ENCODE measurements at regions not wholly inside any gene's neighbourhood (a gene's known extent, or its start where the extent isn't known, plus 50 kb on each side); places are given as distances from the start of the nearest gene placed in this dataset.

- no peak for ATAC-seq
- DNase-seq: no peak
- Mint-ChIP-seq H3K4me3 (no peak overlapping the region), H3K9me3 (ENCODE audit: low read depth) (no peaks in the 10 kb centered on the region), H3K27ac (no peak overlapping the region), H3K4me1 (no peaks in the 10 kb centered on the region), H3K27me3 (no peaks in the 10 kb centered on the region), H3K36me3 (no peaks in the 10 kb centered on the region)
- CTCF ChIA-PET: no interaction called here
These were observed 101.5 kb downstream of the SCG2 start for GRCh38 chr2:223500709-223501108.

- Mint-ChIP-seq H3K9me3 (ENCODE audit: low read depth) (no peaks in the 10 kb centered on the region), H3K4me3 (no peak overlapping the region), H3K27ac (no peak overlapping the region), H3K27me3 (no peaks in the 10 kb centered on the region), H3K4me1 (no peaks in the 10 kb centered on the region), H3K36me3 (no peaks in the 10 kb centered on the region)
- ATAC-seq (no peak), DNase-seq (no peak)
- CTCF ChIA-PET: no interaction called here
These were observed 100.5 kb downstream of the SCG2 start for GRCh38 chr2:223501641-223502040.

GRCh38 chr2:223503746-223504145 is 98.4 kb downstream of the SCG2 start:
- Mint-ChIP-seq H3K27me3 (no peaks in the 10 kb centered on the region), H3K4me1 (no peaks in the 10 kb centered on the region), H3K27ac (no peak overlapping the region), H3K36me3 (no peaks in the 10 kb centered on the region), H3K4me3 (no peak overlapping the region), H3K9me3 (ENCODE audit: low read depth) (no peaks in the 10 kb centered on the region)
- CTCF ChIA-PET: no interaction called here
- DNase-seq (no peak), ATAC-seq (no peak)

- no peaks in the 10 kb centered on the region for H3K9me3 Mint-ChIP-seq (ENCODE audit: low read depth)
These were observed 93.8 kb downstream of the SCG2 start for GRCh38 chr2:223508372-223508771.

GRCh38 chr2:223510713-223511112 is 91.4 kb downstream of the SCG2 start:
- Mint-ChIP-seq H3K9me3 (ENCODE audit: low read depth) (no peaks in the 10 kb centered on the region), H3K4me3 (no peak overlapping the region), H3K4me1 (no peaks in the 10 kb centered on the region), H3K27me3 (no peaks in the 10 kb centered on the region), H3K27ac (no peak overlapping the region), H3K36me3 (no peaks in the 10 kb centered on the region)
- no peak for DNase-seq
- CTCF ChIA-PET: no interaction called here
- no peak for ATAC-seq

More at GRCh38 chr2:223508372-223508771, 93.8 kb downstream of the SCG2 start:
- Mint-ChIP-seq H3K27ac (no peak overlapping the region), H3K36me3 (no peaks in the 10 kb centered on the region), H3K4me3 (no peak overlapping the region), H3K4me1 (no peaks in the 10 kb centered on the region), H3K27me3 (no peaks in the 10 kb centered on the region)
- ATAC-seq (no peak), DNase-seq (no peak)
- CTCF ChIA-PET: no interaction called here

GRCh38 chr2:223511168-223511567 is 91.0 kb downstream of the SCG2 start:
- Mint-ChIP-seq H3K4me1 (no peaks in the 10 kb centered on the region), H3K27me3 (no peaks in the 10 kb centered on the region), H3K9me3 (ENCODE audit: low read depth) (no peaks in the 10 kb centered on the region), H3K36me3 (no peaks in the 10 kb centered on the region), H3K27ac (no peak overlapping the region), H3K4me3 (no peak overlapping the region)
- CTCF ChIA-PET: no interaction called here
- DNase-seq: no peak
- no peak for ATAC-seq

- Mint-ChIP-seq H3K4me3 (no peak overlapping the region), H3K27me3 (no peaks in the 10 kb centered on the region)
- no peak for DNase-seq
These were observed 88.2 kb downstream of the SCG2 start for GRCh38 chr2:223513771-223514455.

GRCh38 chr2:223519471-223519870 is 82.7 kb downstream of the SCG2 start:
- ATAC-seq (no peak), DNase-seq (no peak)
- CTCF ChIA-PET: no interaction called here
- H3K4me1 Mint-ChIP-seq: no peaks in the 10 kb centered on the region
- no peak overlapping the region for H3K4me3 Mint-ChIP-seq
- H3K27me3 Mint-ChIP-seq: no peaks in the 10 kb centered on the region
- no peaks in the 10 kb centered on the region for H3K9me3 Mint-ChIP-seq (ENCODE audit: low read depth)
- no peaks in the 10 kb centered on the region for H3K36me3 Mint-ChIP-seq
- H3K27ac Mint-ChIP-seq: no peak overlapping the region

More at GRCh38 chr2:223513771-223514455, 88.2 kb downstream of the SCG2 start:
- Mint-ChIP-seq H3K27ac (no peak overlapping the region), H3K36me3 (no peaks in the 10 kb centered on the region), H3K9me3 (ENCODE audit: low read depth) (no peaks in the 10 kb centered on the region), H3K4me1 (no peaks in the 10 kb centered on the region)
- no peak for ATAC-seq
- CTCF ChIA-PET: no interaction called here

GRCh38 chr2:223522796-223523195 is 79.4 kb downstream of the SCG2 start:
- ATAC-seq: no peak
- Mint-ChIP-seq H3K4me3 (no peak overlapping the region), H3K36me3 (no peaks in the 10 kb centered on the region), H3K27ac (no peak overlapping the region), H3K9me3 (ENCODE audit: low read depth) (no peaks in the 10 kb centered on the region), H3K4me1 (no peaks in the 10 kb centered on the region), H3K27me3 (no peaks in the 10 kb centered on the region)
- DNase-seq: no peak
- CTCF ChIA-PET: no interaction called here

- Mint-ChIP-seq H3K27ac (no peak overlapping the region), H3K4me1 (no peaks in the 10 kb centered on the region), H3K36me3 (no peaks in the 10 kb centered on the region), H3K4me3 (no peak overlapping the region), H3K27me3 (no peaks in the 10 kb centered on the region), H3K9me3 (ENCODE audit: low read depth) (no peaks in the 10 kb centered on the region)
- DNase-seq (no peak), ATAC-seq (no peak)
- CTCF ChIA-PET: no interaction called here
These were observed 78.6 kb downstream of the SCG2 start for GRCh38 chr2:223523551-223524001.

GRCh38 chr2:223524066-223524465 is 78.1 kb downstream of the SCG2 start:
- Mint-ChIP-seq H3K9me3 (ENCODE audit: low read depth) (no peaks in the 10 kb centered on the region), H3K36me3 (no peaks in the 10 kb centered on the region), H3K4me3 (no peak overlapping the region), H3K4me1 (no peaks in the 10 kb centered on the region), H3K27ac (no peak overlapping the region), H3K27me3 (no peaks in the 10 kb centered on the region)
- DNase-seq: no peak
- no peak for ATAC-seq
- CTCF ChIA-PET: no interaction called here

- Mint-ChIP-seq H3K36me3 (no peaks in the 10 kb centered on the region), H3K4me1 (no peaks in the 10 kb centered on the region), H3K9me3 (ENCODE audit: low read depth) (no peaks in the 10 kb centered on the region), H3K27me3 (no peaks in the 10 kb centered on the region), H3K27ac (no peak overlapping the region), H3K4me3 (no peak overlapping the region)
- DNase-seq (no peak), ATAC-seq (no peak)
- CTCF ChIA-PET: no interaction called here
These were observed 76.1 kb downstream of the SCG2 start for GRCh38 chr2:223526106-223526505.

GRCh38 chr2:223528036-223528435 is 74.1 kb downstream of the SCG2 start:
- H3K27me3 Mint-ChIP-seq: no peaks in the 10 kb centered on the region
- no peak for ATAC-seq

GRCh38 chr2:223529696-223530095 is 72.5 kb downstream of the SCG2 start:
- no peaks in the 10 kb centered on the region for H3K9me3 Mint-ChIP-seq (ENCODE audit: low read depth)
- no peaks in the 10 kb centered on the region for H3K4me1 Mint-ChIP-seq
- CTCF ChIA-PET: no interaction called here
- DNase-seq (no peak), ATAC-seq (no peak)
- H3K27ac Mint-ChIP-seq: no peak overlapping the region
- H3K4me3 Mint-ChIP-seq: no peak overlapping the region
- H3K27me3 Mint-ChIP-seq: no peaks in the 10 kb centered on the region
- no peaks in the 10 kb centered on the region for H3K36me3 Mint-ChIP-seq

More at GRCh38 chr2:223528036-223528435, 74.1 kb downstream of the SCG2 start:
- Mint-ChIP-seq H3K9me3 (ENCODE audit: low read depth) (no peaks in the 10 kb centered on the region), H3K4me1 (no peaks in the 10 kb centered on the region), H3K4me3 (no peak overlapping the region), H3K27ac (no peak overlapping the region), H3K36me3 (no peaks in the 10 kb centered on the region)
- no peak for DNase-seq
- CTCF ChIA-PET: interaction anchor here (1.0 kb wide), 1 partner anchor 27 kb away, joined by 3 read pairs; no protein-coding TSS in a partner anchor

GRCh38 chr2:223530811-223531210 is 71.3 kb downstream of the SCG2 start:
- Mint-ChIP-seq H3K36me3 (no peaks in the 10 kb centered on the region), H3K27ac (no peak overlapping the region), H3K27me3 (no peaks in the 10 kb centered on the region), H3K4me3 (no peak overlapping the region), H3K4me1 (no peaks in the 10 kb centered on the region), H3K9me3 (ENCODE audit: low read depth) (no peaks in the 10 kb centered on the region)
- CTCF ChIA-PET: no interaction called here
- no peak for DNase-seq
- ATAC-seq: no peak

All from activated CD8-positive, alpha-beta memory T cell treated with anti-CD3 and anti-CD28 coated beads, Interleukin-2, amount 10 ng/mL, durations not matched to agents 7 days and 5 days (primary cell).